Spleen (tissue), 7 donors: ENCODE measurements at regions not wholly inside any gene's neighbourhood (a gene's known extent, or its start where the extent isn't known, plus 50 kb on each side); places are given as distances from the start of the nearest gene placed in this dataset.

Experiments used
- POLR2A ChIP-seq, 3 donors: fragments of 450-650 bp; IDR thresholded peaks; one replicate each; pipeline ENCODE4 v1.5.1; 2017; ENCODE audit warnings: antibody characterized with exemption in 3 of 3, mild to moderate bottlenecking in 1 of 3
- POLR2AphosphoS5 ChIP-seq, 3 donors: sonication (generic); formaldehyde crosslinking; IDR thresholded peaks; one replicate each; pipeline ENCODE4 v1.5.1; 2017; ENCODE audit warnings: antibody characterized with exemption in 3 of 3
- TF ChIP-seq, protein P1 (sequence below), 11 experiments: fragments of 200-600 bp in 7 of 11; fragments of 450-650 bp in 4 of 11; sonication (generic) in 4 of 11; IDR thresholded peaks in 8 of 11; conservative IDR thresholded peaks in 3 of 11; 1 replicate in 7 of 11; 2 replicates in 4 of 11; pipeline versions ENCODE4 v1.4.0 to v1.8.0; 2016 to 2021; ENCODE audit warnings: antibody characterized with exemption in 11 of 11, inconsistent platforms in 4 of 11, mild to moderate bottlenecking in 1 of 11
- donor health status: DM: no; HTN: no; CAD: no; lungs with moderate emphysema.
- donor health status: DM: no; HTN: no; CAD: no.
- donor health status: DM: no; HTN: no; CAD: no.

DNA sequence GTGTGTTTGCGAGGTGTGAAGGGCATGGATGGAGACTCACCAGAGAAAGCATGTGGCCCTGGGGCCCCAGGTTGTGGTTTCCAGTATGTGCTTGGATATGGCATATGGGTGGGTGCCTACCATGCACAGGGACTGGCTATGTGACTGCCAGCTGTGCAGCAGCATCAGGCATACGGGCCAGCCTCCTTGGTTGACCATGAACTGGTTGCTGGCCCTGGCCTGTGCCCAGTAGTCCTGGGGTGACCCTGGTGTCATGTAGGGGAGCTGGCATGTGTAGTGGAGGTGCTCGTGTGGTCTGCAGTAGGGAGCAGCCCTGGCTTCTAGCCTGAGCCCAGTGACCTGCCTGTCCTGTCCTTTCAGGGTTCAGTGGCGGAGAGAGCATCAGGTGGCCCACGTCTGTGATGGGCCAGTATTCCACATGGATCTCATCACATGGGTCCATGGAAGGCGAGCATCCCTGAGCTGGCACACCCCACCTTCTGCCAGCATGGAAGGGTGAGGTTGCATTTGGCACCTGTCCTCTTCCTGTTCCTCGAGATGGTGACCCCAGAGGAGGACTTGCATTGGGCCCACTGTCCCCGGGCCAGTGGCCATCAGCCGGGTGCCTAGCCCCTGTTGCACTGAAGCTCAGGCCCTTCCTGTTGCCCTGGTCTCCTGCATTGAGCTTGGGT, 228.9 kb downstream of the SNRPN start:
- TF ChIP-seq, protein P1, sequence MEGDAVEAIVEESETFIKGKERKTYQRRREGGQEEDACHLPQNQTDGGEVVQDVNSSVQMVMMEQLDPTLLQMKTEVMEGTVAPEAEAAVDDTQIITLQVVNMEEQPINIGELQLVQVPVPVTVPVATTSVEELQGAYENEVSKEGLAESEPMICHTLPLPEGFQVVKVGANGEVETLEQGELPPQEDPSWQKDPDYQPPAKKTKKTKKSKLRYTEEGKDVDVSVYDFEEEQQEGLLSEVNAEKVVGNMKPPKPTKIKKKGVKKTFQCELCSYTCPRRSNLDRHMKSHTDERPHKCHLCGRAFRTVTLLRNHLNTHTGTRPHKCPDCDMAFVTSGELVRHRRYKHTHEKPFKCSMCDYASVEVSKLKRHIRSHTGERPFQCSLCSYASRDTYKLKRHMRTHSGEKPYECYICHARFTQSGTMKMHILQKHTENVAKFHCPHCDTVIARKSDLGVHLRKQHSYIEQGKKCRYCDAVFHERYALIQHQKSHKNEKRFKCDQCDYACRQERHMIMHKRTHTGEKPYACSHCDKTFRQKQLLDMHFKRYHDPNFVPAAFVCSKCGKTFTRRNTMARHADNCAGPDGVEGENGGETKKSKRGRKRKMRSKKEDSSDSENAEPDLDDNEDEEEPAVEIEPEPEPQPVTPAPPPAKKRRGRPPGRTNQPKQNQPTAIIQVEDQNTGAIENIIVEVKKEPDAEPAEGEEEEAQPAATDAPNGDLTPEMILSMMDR (IDR thresholded peaks at IDR 0.05 in 8 of 11, conservative IDR thresholded peaks at IDR 0.05 in 3 of 11) = no peak
- no peak for TF ChIP-seq POLR2A (IDR thresholded peaks at IDR 0.05)
- TF ChIP-seq POLR2AphosphoS5 (IDR thresholded peaks at IDR 0.05) = no peak
